GM23248 (cell line): ENCODE measurements at regions not wholly inside any gene's neighbourhood (a gene's known extent, or its start where the extent isn't known, plus 50 kb on each side); places are given as distances from the start of the nearest gene placed in this dataset.

Experiments
- DNase-seq: peaks from one replicate; pipeline ENCODE4 v3.0.0-alpha.2; 2015
- H2AFZ ChIP-seq: fragments of 200-600 bp; sonication (generic); 2 replicates; pipeline ENCODE4 v1.6.1; 2016; ENCODE audit warnings: antibody characterized with exemption
- H3F3A ChIP-seq: fragments of 200-600 bp; sonication (generic); 2 replicates; pipeline ENCODE4 v1.6.1; 2016; ENCODE audit warnings: mild to moderate bottlenecking, antibody characterized with exemption, mixed run types; ENCODE audit not compliant: insufficient read depth
- H3K27ac ChIP-seq: fragments of 200-600 bp; sonication (generic); 2 replicates; pipeline ENCODE4 v1.5.1; 2016; ENCODE audit warnings: mild to moderate bottlenecking
- H3K27me3 ChIP-seq: fragments of 200-600 bp; sonication (generic); replicated peaks from 2 replicates; pipeline ENCODE4 v1.6.1; 2016; ENCODE audit warnings: mild to moderate bottlenecking; ENCODE audit not compliant: insufficient read depth
- H3K36me3 ChIP-seq: fragments of 200-600 bp; sonication (generic); 2 replicates; pipeline ENCODE4 v1.6.1; 2016; ENCODE audit warnings: low read depth, mild to moderate bottlenecking
- H3K4me1 ChIP-seq: fragments of 200-600 bp; sonication (generic); 2 replicates; pipeline ENCODE4 v1.6.1; 2016; ENCODE audit warnings: mild to moderate bottlenecking; ENCODE audit not compliant: insufficient read depth
- H3K4me2 ChIP-seq: fragments of 200-600 bp; sonication (generic); one replicate; pipeline ENCODE4 v1.6.1; 2016; ENCODE audit warnings: mild to moderate bottlenecking; ENCODE audit not compliant: unreplicated experiment
- H3K4me3 ChIP-seq: fragments of 200-600 bp; sonication (generic); 2 replicates; pipeline ENCODE4 v1.5.1; 2016; ENCODE audit warnings: mild to moderate bottlenecking
- H3K79me2 ChIP-seq: fragments of 200-600 bp; sonication (generic); 2 replicates; pipeline ENCODE4 v1.6.1; 2016; ENCODE audit warnings: mild to moderate bottlenecking; ENCODE audit not compliant: insufficient read depth
- H3K9ac ChIP-seq: fragments of 200-600 bp; sonication (generic); 2 replicates; pipeline ENCODE4 v1.6.1; 2016; ENCODE audit warnings: mild to moderate bottlenecking
- H3K9me2 ChIP-seq: fragments of 200-600 bp; sonication (generic); 2 replicates; pipeline ENCODE4 v1.6.1; 2016; ENCODE audit warnings: mixed run types, mild to moderate bottlenecking, moderate library complexity; ENCODE audit not compliant: insufficient read depth
- H3K9me3 ChIP-seq: fragments of 200-600 bp; sonication (generic); one replicate; pipeline ENCODE4 v1.6.1; 2017; ENCODE audit warnings: low read depth
- H4K20me1 ChIP-seq: fragments of 200-600 bp; sonication (generic); 2 replicates; pipeline ENCODE4 v1.6.0; 2016; ENCODE audit not compliant: insufficient read depth
- EZH2 ChIP-seq: fragments of 200-600 bp; sonication (generic); IDR thresholded peaks from 2 replicates; pipeline ENCODE4 v1.6.1; 2018; ENCODE audit warnings: antibody characterized with exemption, mild to moderate bottlenecking; ENCODE audit not compliant: insufficient read depth, poor library complexity, severe bottlenecking
- EZH2phosphoT487 ChIP-seq: fragments of 200-600 bp; sonication (generic); IDR thresholded peaks from 2 replicates; pipeline ENCODE4 v1.6.1; 2018; ENCODE audit warnings: antibody characterized with exemption, moderate library complexity, mild to moderate bottlenecking, low read depth; ENCODE audit not compliant: insufficient read depth
- WGBS, 2 experiments: methylation state at CpG; one replicate each; pipeline ENCODE4 v1.1.6; 2015 to 2017; ENCODE audit warnings: low lambda C conversion rate in 2 of 2, low coverage in 1 of 2; ENCODE audit errors: missing lambda C conversion rate in 2 of 2; 5-methylcytosine and 5-hydroxymethylcytosine counted together
- in situ Hi-C: fragments of 300-500 bp; cut with MboI; formaldehyde crosslinking; loops from 2 replicates; pipeline ENCODE4 v1.15.0; 2020

GRCh38 chr14:104293851-104294627 is 155.7 kb downstream of the KIF26A start:
- WGBS, 2 experiments: 18 to 23% methylated on average over 17 to 18 of the region's 18 CpGs
- no peaks in the 10 kb centered on the region for H4K20me1 ChIP-seq
- H3K36me3 ChIP-seq: no peaks in the 10 kb centered on the region
- TF ChIP-seq EZH2 (no peak), EZH2phosphoT487 (no peak)
- no peaks in the 10 kb centered on the region for H3K9me3 ChIP-seq
- no peak overlapping the region for H3K4me2 ChIP-seq
- H3F3A ChIP-seq: no peaks in the 10 kb centered on the region
- H3K9me2 ChIP-seq: no peaks in the 10 kb centered on the region
- H3K27me3 ChIP-seq: no peaks in the 10 kb centered on the region
- in situ Hi-C loops: no loop called here
- H3K9ac ChIP-seq: no peak overlapping the region
- H3K27ac ChIP-seq: no peak overlapping the region
- no peaks in the 10 kb centered on the region for H3K79me2 ChIP-seq
- no peak overlapping the region for H2AFZ ChIP-seq
- DNase-seq: peak; percentile 4
- no peaks in the 10 kb centered on the region for H3K4me1 ChIP-seq
- H3K4me3 ChIP-seq: no peak overlapping the region

- Histone ChIP-seq H3K4me2 (no peak overlapping the region), H3K9me2 (no peaks in the 10 kb centered on the region), H3K27me3 (no peaks in the 10 kb centered on the region), H3K9ac (no peak overlapping the region), H2AFZ (no peak overlapping the region), H4K20me1 (no peaks in the 10 kb centered on the region), H3K9me3 (no peaks in the 10 kb centered on the region), H3F3A (no peaks in the 10 kb centered on the region), H3K4me3 (no peak overlapping the region), H3K27ac (no peak overlapping the region), H3K36me3 (no peaks in the 10 kb centered on the region), H3K79me2 (no peaks in the 10 kb centered on the region), H3K4me1 (no peaks in the 10 kb centered on the region)
- TF ChIP-seq EZH2phosphoT487: no peak
- no peak for TF ChIP-seq EZH2
- in situ Hi-C loops: no loop called here
- no peak for DNase-seq
- 23 to 25% methylated on average over 11 of the region's 11 CpGs for WGBS, 2 experiments
Measured at GRCh38 chr14:104294628-104294982, 156.2 kb downstream of the KIF26A start.

GRCh38 chr14:104294983-104295680 is 156.7 kb downstream of the KIF26A start:
- TF ChIP-seq EZH2phosphoT487 (no peak), EZH2 (no peak)
- no peaks in the 10 kb centered on the region for H3K9me3 ChIP-seq
- no peaks in the 10 kb centered on the region for H3F3A ChIP-seq
- WGBS, 2 experiments: 51 to 52% methylated on average over 25 of the region's 25 CpGs
- no peaks in the 10 kb centered on the region for H3K9me2 ChIP-seq
- no peaks in the 10 kb centered on the region for H3K27me3 ChIP-seq
- DNase-seq: no peak
- H3K4me3 ChIP-seq: no peak overlapping the region
- no peaks in the 10 kb centered on the region for H3K4me1 ChIP-seq
- no peak overlapping the region for H3K9ac ChIP-seq
- in situ Hi-C loops: no loop called here
- H3K79me2 ChIP-seq: no peaks in the 10 kb centered on the region
- no peaks in the 10 kb centered on the region for H3K36me3 ChIP-seq
- no peak overlapping the region for H3K4me2 ChIP-seq
- no peak overlapping the region for H3K27ac ChIP-seq
- no peak overlapping the region for H2AFZ ChIP-seq
- no peaks in the 10 kb centered on the region for H4K20me1 ChIP-seq

- Histone ChIP-seq H3F3A (no peaks in the 10 kb centered on the region), H2AFZ (no peak overlapping the region), H3K4me2 (no peak overlapping the region), H3K27ac (no peak overlapping the region), H3K27me3 (no peaks in the 10 kb centered on the region), H3K9me2 (no peaks in the 10 kb centered on the region), H3K9ac (no peak overlapping the region), H3K9me3 (no peaks in the 10 kb centered on the region), H3K4me1 (no peaks in the 10 kb centered on the region), H4K20me1 (no peaks in the 10 kb centered on the region), H3K4me3 (no peak overlapping the region), H3K36me3 (no peaks in the 10 kb centered on the region), H3K79me2 (no peaks in the 10 kb centered on the region)
- in situ Hi-C loops: no loop called here
- no peak for TF ChIP-seq EZH2phosphoT487
- TF ChIP-seq EZH2: no peak
- no peak for DNase-seq
- WGBS, 2 experiments: 30 to 37% methylated on average over 24 of the region's 24 CpGs
Measured at GRCh38 chr14:104295681-104296387, 157.4 kb downstream of the KIF26A start.
